Right renal cortex interstitium (tissue), 3 donors: ENCODE measurements at regions not wholly inside any gene's neighbourhood (a gene's known extent, or its start where the extent isn't known, plus 50 kb on each side); places are given as distances from the start of the nearest gene placed in this dataset.

Experiments
- DNase-seq, 3 donors: peaks; one replicate each; pipeline ENCODE4 v3.0.0-alpha.2; 2013; ENCODE audit warnings: low read depth in 3 of 3, low spot score in 2 of 3

- no peak for DNase-seq
Observed at GRCh38 chrX:11949291-11949690, 189.0 kb upstream of the FRMPD4 start.

DNA sequence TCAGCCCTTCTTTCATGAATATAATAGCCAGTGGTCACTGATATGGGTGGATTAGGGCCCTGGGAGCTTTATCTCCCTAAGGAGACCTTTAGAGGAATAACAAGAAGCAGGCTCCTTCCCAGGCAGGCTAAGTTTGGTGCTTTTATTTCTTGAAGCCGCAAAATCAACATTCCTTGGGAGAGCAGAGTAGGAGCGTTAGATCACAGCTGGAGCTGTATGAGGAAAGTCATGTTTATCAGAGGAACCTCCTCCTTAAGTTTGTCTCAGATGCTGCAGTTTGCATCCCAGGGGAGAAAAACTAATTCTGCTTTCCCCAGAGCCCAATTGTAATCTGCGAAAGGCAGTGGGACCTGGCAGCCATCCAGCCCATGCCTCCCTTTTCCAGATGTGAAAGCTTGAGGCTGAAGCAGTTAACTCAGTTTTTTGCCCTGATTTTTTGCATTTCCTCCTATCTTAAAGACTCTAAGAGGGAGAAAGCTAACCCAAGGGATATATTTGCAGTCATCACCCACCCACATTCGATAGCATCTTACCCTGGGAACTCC is 186.0 kb upstream of the FRMPD4 start:
- no peak for DNase-seq

GRCh38 chrX:11953615-11954014 is 184.7 kb upstream of the FRMPD4 start:
- DNase-seq: no peak

DNA sequence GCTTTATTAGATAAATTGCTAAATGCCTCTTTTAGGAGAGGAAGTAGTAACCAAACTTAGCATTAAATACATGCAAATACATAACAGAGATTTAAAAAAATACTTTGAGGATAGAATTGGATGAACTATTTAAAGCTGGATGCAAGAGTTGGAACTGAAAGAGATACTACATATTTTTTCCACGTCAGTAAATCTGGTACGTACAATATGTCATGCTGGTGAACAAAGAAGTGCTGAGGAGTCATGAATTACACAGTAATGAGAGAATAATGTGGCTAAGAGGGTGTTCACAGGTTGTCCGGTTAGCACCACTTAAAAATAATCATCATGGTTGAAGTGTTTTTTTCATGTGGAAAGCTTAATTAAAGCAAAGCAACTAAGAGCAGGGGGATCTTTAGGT is 184.1 kb upstream of the FRMPD4 start:
- no peak for DNase-seq

DNA sequence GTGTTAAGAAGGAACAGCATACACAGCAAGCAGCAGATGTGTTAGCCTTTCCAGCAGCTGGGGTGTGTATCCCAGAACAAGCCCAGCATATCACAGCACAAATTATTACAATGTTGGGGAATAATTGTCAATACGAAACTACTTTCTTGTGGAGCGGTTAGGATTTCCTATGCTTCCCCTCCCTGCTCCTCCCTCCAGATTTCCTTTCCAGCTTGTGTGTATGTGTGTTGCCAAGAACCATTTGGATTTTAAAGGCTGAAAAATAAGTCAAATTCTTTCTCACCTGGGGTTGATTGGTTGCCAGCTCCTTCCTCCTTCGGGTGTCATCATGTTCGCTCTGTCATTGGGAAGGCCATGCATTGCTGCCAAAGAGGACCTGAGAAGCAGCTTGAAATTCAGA is 178.2 kb upstream of the FRMPD4 start:
- DNase-seq: no peak

DNA sequence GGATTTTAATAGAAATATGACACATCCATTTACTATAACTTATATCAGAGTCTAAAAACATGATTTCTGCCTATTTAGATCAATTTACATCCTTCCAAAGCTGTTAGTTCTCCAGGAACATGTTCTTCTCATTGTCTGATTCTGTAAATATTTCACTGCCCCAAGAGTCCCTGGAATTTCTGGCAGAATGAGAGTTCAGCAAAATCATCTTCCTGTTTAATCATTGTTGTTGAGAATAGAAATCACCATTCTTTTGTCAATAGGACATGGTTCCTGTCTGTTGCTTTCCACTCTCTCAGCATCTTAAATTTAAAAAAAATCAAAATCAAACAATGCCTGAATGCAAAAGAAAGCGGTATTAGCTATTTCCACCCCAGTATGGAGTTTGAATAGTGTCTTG is 172.8 kb upstream of the FRMPD4 start:
- DNase-seq: no peak

DNA sequence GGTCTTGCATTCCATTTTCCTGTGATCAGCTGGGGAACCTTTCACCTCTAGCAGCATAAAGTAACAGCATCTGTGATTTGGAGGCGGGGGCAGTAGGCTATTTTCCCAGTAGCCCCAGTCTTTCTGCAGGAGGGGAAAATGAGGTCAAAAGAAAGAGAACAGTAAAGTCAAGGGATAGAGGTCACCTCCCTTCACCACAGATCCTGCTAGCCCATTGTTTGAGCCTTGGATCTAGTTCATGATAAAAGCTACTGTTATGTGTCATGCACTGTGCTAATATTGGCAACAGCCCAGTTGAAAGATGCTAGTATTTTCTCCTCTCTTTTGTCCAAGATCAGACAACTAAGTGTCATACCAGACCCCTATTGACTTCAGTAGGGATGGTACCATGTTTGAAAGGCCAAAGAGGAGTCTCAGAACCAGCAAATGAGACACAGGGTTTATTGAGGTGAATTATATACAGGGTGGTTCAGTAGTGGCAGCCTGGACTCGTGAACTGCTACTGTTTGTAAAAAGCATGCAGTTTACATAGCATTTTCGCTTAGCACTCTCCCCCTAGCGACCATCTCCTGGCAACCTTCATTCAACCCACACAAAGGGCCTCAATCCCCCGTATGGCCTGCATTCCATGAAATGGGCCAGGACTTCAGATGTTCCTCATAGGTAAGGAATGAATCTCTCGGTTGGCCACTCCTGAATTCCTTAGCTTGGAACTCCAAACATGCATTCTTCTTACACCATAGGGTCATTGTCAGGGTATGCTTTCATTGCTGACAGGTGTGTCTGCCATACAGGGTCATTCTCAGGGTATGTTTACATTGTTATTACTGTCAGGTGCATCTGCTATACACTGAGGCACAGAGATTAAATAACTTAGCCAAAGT is 170.0 kb upstream of the FRMPD4 start:
- DNase-seq: no peak

DNA sequence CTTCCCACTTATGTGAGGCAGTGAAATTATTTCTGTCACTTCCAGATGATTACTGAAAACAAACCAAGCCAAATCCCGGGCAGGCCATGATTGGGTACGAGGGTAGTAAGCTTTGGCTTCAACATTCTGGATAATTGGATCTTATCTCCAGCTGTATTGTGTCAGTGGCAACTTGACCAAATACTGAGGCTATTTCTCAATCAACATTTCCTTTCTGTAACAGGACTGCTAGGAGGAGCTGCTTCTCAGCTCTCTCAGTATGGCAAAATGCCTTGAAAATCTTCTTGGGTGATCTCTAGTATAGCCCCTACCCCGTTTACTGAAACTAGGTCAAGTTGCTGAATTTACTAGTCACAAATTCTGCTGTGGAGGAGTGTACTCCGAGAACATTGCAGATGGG is 169.3 kb upstream of the FRMPD4 start:
- DNase-seq: no peak

GRCh38 chrX:11970578-11971359 is 167.5 kb upstream of the FRMPD4 start:
- no peak for DNase-seq

DNA sequence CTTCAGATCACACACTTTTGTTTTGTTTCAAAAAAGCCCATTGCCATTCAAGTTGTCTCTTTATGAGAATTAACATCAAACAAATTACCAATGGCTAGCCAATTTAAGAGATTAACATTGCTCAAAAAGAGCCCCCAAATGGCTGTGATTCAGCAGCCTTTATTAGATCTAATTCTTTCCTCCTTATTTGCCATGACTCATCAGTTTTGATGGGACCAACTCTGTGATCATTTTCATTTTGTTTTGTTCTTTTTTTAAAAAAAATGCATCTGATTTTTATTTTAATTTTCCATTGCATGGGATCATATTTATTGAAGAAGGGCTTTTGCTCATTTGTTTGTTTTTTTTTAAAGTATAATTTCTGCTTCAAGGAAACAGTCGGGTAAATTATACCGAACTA is 161.6 kb upstream of the FRMPD4 start:
- no peak for DNase-seq

DNA sequence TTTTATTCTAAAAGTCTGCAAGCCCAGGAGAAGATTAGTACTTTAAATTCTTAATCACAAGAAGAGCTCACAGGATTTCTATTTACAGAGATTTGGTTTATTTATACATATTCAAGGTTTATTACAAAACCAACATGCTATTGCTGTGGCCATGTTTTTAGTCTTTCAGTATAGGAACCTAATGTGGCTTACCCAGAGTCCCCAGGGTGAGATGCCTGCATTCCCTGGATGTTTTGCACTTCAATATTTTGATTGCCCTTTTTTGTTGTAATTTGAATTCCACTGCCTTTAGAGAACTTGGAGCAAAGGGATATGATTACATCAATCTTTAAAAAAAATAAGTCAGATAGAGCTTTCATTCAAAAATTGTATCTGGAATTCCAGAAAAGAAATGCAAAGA is 146.0 kb upstream of the FRMPD4 start:
- no peak for DNase-seq

- DNase-seq: no peak
Observed at GRCh38 chrX:11995146-11995545, 143.1 kb upstream of the FRMPD4 start.

DNA sequence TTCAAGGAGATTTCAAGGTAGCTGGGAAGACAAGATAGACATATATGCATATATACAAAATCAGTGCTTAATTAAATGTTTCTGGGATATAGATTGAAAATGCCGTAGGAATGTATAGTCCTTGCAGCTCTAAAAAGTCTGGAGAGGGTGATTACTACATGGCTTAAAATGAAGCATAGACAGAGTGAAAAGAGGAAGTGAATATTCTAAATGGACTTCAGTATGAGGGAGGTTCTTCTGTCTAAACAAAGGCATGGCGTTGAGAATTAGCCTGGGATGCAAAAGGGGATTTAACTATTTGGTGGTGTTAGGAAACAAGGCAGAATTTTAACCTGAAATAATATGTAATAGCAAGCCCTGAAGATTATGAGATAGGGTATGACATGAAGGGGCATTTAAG is 141.5 kb upstream of the FRMPD4 start:
- DNase-seq: no peak

DNA sequence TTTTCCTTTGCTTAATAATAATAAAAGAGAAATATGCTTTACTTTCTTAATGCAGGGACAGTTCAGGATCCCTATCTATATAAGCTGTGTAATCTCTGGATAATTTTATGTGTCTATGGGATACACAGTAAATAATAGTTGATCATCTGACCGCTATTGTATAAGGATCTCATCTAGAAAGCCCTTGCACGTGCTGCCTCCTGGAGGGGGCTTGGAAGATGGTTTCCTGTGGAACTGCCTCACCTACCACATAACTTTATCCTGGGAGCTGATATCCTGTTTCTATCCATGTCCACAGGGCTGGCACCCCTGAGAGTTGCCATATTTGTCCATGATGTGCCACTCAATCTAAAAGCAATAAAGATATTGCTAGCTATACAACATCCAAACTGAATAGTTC is 139.3 kb upstream of the FRMPD4 start:
- no peak for DNase-seq

DNA sequence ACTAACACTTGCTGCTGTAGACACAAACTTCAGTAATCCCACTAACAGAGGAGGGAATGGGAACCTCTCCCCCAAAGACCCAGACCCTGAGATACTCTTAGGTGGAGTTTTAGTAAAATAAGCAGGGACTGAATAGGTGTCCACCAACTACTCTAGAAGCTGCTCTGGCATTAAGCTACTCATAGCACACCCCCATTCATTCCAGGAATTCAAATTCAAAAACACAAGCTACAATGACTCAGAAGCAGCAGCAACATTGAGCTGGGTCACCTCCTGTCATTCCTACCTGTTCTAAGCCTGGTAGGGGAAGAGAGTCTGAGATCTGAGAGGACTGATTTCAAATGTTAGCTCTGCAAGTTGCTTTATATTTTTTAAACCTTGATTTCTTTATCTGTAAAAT is 135.4 kb upstream of the FRMPD4 start:
- DNase-seq: no peak

GRCh38 chrX:12007881-12008280 is 130.4 kb upstream of the FRMPD4 start:
- no peak for DNase-seq

- no peak for DNase-seq
Observed at GRCh38 chrX:12010436-12010835, 127.8 kb upstream of the FRMPD4 start.

GRCh38 chrX:12011075-12011474 is 127.2 kb upstream of the FRMPD4 start:
- DNase-seq: no peak

GRCh38 chrX:12013211-12013618 is 125.1 kb upstream of the FRMPD4 start:
- no peak for DNase-seq

- peak in 1 of 3 donors; percentile 0 for DNase-seq
Observed at GRCh38 chrX:12021698-12022097, 116.6 kb upstream of the FRMPD4 start.

DNA sequence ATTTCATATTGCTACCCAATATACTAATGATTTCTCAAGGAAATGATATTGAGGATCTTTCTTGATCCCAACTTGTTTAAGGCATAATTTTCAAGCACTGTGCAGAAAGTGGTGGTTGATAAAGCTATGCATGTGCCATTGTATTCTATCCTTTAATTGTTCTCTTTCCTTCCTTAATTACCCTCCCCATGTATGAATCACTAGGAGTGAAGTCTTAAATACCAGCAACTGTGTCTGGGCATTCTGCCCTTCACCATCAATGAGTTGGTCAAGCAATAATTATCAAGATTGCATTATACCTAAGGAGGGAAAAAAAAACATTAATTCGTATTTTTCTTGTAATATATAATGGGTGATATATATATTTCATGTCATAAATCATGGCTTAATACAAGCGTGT is 111.8 kb upstream of the FRMPD4 start:
- no peak for DNase-seq

DNA sequence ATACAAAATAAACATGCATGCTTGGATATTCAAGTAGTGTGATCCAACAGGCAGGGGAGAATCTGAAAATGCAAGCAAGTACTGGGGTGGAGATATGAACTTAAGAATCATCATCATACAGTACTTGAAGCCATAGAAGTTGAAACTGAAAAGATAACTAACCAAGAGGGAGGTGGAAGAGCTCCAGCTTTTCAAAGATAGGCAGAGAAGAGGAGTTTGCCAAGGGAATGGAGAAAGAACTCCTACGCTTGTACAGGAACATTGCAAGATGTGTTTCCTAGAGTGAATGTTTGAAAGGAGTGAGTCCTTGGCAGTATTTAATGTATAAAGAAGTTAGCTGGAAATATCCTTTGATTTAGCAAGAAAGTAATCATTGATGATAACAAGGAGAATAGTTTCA is 106.2 kb upstream of the FRMPD4 start:
- no peak for DNase-seq
